ENCODE measurements at regions not wholly inside any gene's neighbourhood (a gene's known extent, or its start where the extent isn't known, plus 50 kb on each side); places are given as distances from the start of the nearest gene placed in this dataset.
"Not testable (repeated sequence)": the region's sequence is repeated elsewhere in the genome, so short reads cannot be mapped to it uniquely, and the experiment has no call there.

DNA sequence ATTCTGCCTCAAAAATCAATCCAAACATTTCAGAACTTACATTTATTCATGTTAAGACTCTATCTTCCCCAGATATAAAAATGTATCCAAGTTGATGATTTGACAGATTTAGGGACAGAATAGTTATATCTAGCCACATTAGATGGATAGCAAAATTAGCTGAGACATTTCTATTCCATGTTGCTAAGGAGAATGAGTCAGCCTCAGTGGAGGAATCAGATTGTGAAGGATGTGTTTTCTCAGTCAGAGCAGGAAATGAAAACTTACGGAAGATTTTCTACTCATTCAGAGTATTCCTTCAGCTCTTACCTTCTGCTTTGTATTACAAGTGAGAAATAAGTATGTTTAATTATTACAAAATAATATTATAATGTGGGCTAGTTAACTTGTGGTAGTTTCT is 556.3 kb upstream of the ANO3 start:
- no peak for DNase-seq

DNA sequence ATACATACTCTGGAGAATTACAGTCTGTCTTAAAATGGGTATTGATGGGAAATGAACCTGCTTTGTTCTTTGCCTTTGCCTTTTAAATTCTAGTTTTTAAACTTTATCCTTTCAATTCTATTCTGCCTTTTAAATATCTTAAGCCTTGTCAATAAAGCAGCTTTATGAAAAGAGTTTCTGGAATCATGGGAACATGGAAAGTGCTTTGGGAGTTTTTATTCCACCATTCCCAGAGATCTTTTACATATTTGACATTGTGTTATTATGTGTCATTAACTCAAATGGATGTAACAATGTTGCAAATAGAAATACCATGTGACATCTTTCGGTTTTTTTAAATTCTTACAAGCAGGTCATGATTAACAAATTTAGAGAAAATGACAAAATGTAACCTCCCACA is 555.7 kb upstream of the ANO3 start:
- DNase-seq: no peak

DNA sequence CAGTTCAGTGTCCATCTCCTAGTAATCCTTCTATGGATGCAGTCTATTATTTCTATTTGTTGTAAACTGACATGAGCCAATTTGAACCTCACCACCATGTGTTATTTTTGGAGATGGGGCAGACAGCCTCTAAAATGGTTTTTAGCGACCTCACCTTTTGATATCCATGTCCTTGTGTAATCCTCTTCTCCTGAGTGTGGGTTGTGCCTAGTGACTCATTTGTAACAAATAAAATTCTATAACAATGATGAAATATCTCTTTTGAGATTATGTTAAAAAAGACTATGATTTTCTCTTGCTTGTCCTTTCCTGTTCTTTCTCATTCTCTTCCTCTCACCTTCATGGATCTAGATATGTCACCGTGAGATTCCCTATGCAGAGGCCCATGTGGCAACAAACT is 554.6 kb upstream of the ANO3 start:
- DNase-seq: no peak

DNA sequence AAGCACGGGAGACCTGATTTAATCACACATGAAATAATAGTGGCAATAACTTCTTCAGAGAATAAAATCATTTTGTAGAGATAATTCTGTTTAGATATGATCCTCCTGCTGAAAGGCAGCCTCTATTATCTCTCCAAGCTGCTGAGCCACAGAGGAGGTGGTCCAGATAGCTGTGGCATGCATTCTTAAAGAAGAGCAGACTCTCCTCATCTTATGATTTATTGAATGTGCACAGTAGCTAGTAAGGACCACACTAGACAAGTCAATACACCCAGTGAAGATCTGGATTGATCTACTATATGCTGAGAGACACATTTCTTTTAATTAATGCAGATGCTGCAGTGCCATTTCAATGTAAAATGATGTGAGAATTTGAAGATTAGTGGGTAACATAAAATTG is 552.9 kb upstream of the ANO3 start:
- no peak for DNase-seq

DNA sequence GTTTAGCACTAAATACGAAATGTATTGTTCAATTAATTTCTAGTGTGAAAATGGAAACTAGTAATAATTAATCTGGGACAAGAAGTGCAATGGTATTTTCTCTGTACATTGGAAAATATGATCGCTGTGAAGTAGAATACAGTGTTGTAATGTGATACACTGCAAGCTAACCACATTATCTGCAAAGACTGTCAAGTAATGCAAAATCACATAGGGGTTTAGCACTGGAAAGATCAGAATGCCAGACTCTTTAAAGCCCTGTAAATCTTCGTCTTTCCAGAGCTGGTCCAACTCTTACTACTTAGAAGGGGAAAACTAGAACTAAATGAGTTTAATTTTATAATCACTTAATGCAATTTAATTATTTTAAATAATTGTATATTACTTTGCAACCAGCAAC is 544.5 kb upstream of the ANO3 start:
- no peak for DNase-seq

DNA sequence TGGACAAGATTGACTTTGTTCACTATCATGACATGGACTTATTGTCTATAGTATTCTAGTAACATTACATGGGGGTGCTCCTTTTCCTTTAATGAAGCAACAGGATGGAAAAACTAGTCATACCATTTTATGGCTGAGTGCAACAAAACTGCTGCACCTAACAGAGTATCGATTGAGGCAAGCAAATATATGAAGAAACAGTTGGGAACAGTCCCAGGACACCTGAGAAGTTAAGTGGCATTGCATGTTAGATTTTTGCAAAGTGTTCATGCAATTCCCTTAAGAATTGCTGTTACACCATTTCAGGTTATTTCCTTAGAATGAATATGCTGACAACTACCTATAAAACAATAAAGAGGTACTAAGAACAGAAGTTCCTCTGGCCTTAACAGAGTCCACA is 541.5 kb upstream of the ANO3 start:
- no peak for DNase-seq

- DNase-seq: no peak
Observed at GRCh38 chr11:25793637-25794036, 538.3 kb upstream of the ANO3 start.

- no peak for DNase-seq
Observed at GRCh38 chr11:25794804-25795203, 537.1 kb upstream of the ANO3 start.

DNA sequence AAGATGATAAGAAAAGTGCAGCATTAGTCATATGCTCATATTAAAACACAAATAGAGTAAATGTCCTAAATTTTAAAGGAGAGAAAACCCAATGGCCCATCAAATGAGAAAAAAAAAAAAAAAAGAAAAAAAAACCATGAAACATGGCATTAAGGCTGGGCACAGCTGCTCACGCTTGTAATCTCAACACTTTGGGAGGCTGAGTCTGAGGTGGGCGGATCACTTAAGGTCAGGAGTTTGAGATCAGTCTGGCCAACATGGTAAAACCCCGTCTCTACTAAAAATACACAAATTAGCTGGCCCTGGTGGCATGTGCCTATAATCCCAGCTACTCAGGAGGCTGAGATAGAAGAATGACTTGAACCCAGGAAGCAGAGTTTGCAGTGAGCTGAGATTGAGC is 515.5 kb upstream of the ANO3 start:
- DNase-seq: no peak

DNA sequence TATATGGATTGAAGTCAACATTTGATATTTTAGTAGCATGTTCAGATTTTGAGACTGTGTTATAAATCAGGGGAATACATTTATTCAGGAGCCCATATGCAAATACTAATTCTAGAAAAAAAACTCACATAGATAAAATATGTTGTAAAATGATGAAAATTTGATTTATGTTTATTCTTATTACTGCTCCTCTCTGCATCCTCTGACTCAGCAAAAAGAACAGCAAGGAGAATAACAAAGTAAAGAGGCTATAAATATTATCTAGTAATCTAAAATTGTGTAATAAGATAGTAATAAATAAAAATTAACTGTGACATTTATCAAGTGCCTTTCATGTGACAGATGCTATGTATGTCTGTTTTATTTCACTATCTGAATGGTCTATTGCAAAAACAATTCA is 507.2 kb upstream of the ANO3 start:
- DNase-seq: no peak

- not testable (repeated sequence) for DNase-seq
Observed at GRCh38 chr11:25831485-25831884, 500.4 kb upstream of the ANO3 start.

- DNase-seq: no peak
Observed at GRCh38 chr11:25838918-25839625, 492.9 kb upstream of the ANO3 start.

- no peak for DNase-seq
Observed at GRCh38 chr11:25844811-25845210, 487.1 kb upstream of the ANO3 start.

DNA sequence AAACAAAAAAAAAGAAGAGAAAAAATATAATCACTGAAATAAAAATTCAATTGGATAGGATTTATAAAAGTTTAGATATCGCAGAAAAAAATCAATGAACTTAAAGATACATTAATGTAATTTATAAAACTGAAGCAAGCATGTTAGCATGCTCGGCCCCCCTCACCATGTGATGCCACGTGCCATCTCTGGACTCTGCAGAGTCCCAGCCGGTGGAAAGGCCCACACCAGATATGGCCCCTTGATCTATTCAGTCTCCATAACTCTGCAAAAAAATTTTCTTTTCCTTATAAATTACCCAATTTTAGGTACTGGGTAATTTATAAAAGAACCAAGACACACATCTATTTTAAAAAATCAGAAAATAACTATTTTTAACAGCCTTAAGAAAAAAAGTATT is 476.0 kb upstream of the ANO3 start:
- no peak for DNase-seq

DNA sequence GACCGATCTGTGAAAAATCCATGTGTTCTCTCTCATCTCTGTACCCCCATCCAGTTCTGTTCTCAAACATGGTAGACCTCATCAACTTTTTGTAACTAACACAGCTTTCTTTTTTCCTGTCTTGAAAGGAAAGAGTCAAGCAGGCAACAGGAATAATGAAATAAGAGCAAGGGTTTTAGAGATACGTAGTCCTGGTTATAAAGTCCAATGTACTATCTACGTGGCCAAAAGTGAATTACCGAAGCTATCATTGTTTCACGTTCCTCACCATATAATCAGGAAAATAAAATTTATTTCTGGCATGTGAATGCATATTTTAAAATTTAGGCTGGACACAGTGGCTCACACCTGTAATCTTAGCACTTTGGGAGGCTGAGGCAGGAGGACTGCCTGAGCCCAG is 472.2 kb upstream of the ANO3 start:
- DNase-seq: no peak

GRCh38 chr11:25860677-25861450 is 471.1 kb upstream of the ANO3 start:
- no peak for DNase-seq

- DNase-seq: no peak
Observed at GRCh38 chr11:25862159-25862558, 469.8 kb upstream of the ANO3 start.

DNA sequence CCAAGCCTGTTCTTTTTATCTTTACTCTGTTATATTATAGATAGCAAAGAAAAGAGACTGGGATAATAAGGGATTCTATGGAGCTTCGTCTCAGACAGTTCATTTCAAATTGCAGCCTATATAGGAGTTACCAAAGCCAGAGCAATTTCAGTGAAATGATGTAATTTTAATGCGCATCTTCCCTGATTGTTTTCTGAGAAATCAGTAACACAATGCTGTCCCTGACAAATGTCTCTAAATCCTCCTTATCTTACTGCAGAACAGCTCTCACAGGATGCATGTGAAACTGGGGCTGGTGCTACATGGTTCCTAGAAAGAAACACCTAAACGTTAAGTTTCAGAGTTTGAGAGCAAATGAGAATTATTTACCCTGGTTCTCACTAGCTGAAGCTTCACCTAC is 467.9 kb upstream of the ANO3 start:
- DNase-seq: no peak

DNA sequence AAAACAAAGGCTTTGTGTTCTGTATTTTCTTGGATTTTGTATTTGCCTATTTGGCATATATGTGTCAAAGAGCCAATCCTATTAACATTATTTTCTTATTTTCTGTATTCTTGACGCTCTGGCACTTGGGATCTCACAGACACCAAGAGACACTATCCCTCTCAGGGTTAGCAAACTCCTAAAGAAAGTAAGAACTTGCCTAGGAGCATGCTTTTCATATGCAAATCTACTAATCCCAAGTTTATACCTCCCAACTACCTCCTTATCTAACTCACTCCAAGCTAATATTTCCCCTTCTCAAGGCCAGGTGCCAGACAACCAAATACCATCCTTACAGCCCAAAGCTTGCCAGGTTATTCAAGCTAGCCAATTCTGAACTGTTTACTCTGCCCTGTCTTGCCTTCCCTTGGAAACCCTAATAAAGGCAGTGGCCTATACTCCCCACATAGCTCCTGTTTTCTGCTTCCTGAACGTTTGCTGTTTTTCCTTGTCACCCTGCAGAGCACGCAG is 455.4 kb upstream of the ANO3 start:
- no peak for DNase-seq

- no peak for DNase-seq
Observed at GRCh38 chr11:25886036-25886435, 445.9 kb upstream of the ANO3 start.

DNA sequence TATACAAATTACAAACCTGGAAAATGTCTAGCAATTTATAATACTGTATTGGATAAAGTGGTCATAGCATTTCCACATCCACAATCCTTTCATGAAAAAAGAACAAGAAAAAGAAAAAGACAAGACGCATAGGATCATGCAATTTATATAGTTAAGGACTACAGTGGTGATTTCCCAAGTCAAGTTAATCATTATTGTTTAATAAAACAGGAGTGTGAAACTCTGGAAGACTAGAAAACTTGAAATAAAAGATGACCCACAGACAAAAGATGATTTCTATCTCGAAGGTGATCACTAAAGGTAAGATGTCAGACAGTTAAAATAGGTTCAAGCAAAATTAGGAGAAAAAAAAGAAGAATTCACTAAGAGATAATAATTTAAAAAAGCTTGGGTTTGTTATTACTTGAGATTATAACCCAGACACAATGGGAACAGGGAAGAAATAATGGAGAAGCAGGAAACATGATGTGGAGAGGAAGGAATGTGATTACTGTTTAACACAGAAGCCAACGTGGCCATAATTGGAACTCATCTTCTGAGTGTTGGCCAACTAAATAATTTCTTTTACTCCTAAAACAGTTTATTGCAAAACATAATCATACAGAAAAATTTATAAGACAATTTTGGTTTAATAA is 441.2 kb upstream of the ANO3 start:
- no peak for DNase-seq

DNA sequence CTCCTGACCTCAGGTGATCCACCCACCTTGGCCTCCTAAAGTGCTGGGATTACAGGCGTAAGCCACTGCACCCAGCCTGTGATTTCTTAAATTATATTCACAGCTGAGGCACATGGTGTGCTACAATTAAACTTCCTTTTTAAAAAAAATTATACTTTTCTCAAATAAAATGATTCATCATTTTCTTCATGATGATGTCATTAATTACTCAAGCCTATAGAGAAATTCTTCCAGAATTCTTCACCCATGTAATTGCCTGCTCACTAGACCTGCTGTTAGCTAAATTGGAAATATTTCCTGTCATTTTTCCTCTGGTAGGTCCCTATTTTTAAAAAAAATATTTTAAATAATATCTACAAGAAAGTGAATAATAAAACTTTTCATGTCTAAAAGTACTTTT is 440.0 kb upstream of the ANO3 start:
- no peak for DNase-seq

- no peak for DNase-seq
Observed at GRCh38 chr11:25899617-25900160, 432.2 kb upstream of the ANO3 start.

- no peak for DNase-seq
Observed at GRCh38 chr11:25900814-25901213, 431.1 kb upstream of the ANO3 start.

All from activated CD4-positive, alpha-beta T cell treated with anti-CD3 and anti-CD28 coated beads for 4 hours (primary cell).